Fibroblast of peridontal ligament (primary cell): ENCODE measurements at regions not wholly inside any gene's neighbourhood (a gene's known extent, or its start where the extent isn't known, plus 50 kb on each side); places are given as distances from the start of the nearest gene placed in this dataset.

Source experiments
- DNase-seq: peaks from one replicate; pipeline ENCODE4 v3.0.0-alpha.2; 2010; ENCODE audit errors: extremely low read depth

GRCh38 chr14:32022938-32023466, 54.1 kb upstream of the ARHGAP5 start:
- DNase-seq: no peak

GRCh38 chr14:32023540-32023939, 53.6 kb upstream of the ARHGAP5 start:
- DNase-seq: no peak

- no peak for DNase-seq
Observed at GRCh38 chr14:32027255-32027939, 49.7 kb upstream of the ARHGAP5 start.
